Spleen (tissue), 11 donors: ENCODE measurements at regions not wholly inside any gene's neighbourhood (a gene's known extent, or its start where the extent isn't known, plus 50 kb on each side); places are given as distances from the start of the nearest gene placed in this dataset.

ENCODE experiments used
- DNase-seq: peaks from one replicate; pipeline ENCODE4 v3.0.0-alpha.2; 2020
- H3K27ac ChIP-seq, 8 donors: fragments of 200-600 bp; sonication (generic) in 7 of 8; 1 replicate in 4 of 8; 2 replicates in 4 of 8; pipeline versions ENCODE4 v1.5.0 to v1.8.0; 2016 to 2021; ENCODE audit warnings: inconsistent platforms in 4 of 8, mild to moderate bottlenecking in 4 of 8, moderate library complexity in 1 of 8
- H3K27me3 ChIP-seq, 7 donors: fragments of 200-600 bp; sonication (generic) in 6 of 7; replicated peaks in 1 of 7; 1 replicate in 4 of 7; 2 replicates in 3 of 7; pipeline versions ENCODE4 v1.5.0 to v1.8.0; 2016 to 2021; ENCODE audit warnings: inconsistent platforms in 3 of 7, mild to moderate bottlenecking in 1 of 7
- H3K36me3 ChIP-seq, 6 donors: fragments of 200-600 bp; sonication (generic) in 5 of 6; 1 replicate in 4 of 6; 2 replicates in 2 of 6; pipeline versions ENCODE4 v1.5.0 to v1.8.0; 2016 to 2021; ENCODE audit warnings: inconsistent platforms in 2 of 6
- H3K4me1 ChIP-seq, 6 donors: fragments of 200-600 bp; sonication (generic) in 5 of 6; 1 replicate in 3 of 6; 2 replicates in 3 of 6; pipeline versions ENCODE4 v1.5.0 to v1.8.0; 2016 to 2021; ENCODE audit warnings: inconsistent platforms in 3 of 6
- H3K4me3 ChIP-seq, 8 donors: fragments of 200-600 bp; sonication (generic) in 7 of 8; 1 replicate in 4 of 8; 2 replicates in 4 of 8; pipeline versions ENCODE4 v1.5.0 to v1.8.0; 2016 to 2021; ENCODE audit warnings: inconsistent platforms in 4 of 8, mild to moderate bottlenecking in 4 of 8, moderate library complexity in 2 of 8
- H3K9me3 ChIP-seq, 8 donors: fragments of 200-600 bp; sonication (generic) in 7 of 8; 1 replicate in 4 of 8; 2 replicates in 4 of 8; pipeline versions ENCODE4 v1.5.0 to v1.8.0; 2016 to 2021; ENCODE audit warnings: inconsistent platforms in 4 of 8
- POLR2A ChIP-seq, 3 donors: fragments of 450-650 bp; IDR thresholded peaks; one replicate each; pipeline ENCODE4 v1.5.1; 2017; ENCODE audit warnings: antibody characterized with exemption in 3 of 3, mild to moderate bottlenecking in 1 of 3
- POLR2AphosphoS5 ChIP-seq, 3 donors: sonication (generic); formaldehyde crosslinking; IDR thresholded peaks; one replicate each; pipeline ENCODE4 v1.5.1; 2017; ENCODE audit warnings: antibody characterized with exemption in 3 of 3
- WGBS, 5 donors: extraction: QIAGEN DNeasy Blood & Tissue Kit in 3 of 5; methylation state at CpG; one replicate each; pipeline versions ENCODE4 v1.1.5 to v1.1.7; 2013 to 2018; 5-methylcytosine and 5-hydroxymethylcytosine counted together
- intact Hi-C: fragments of 100-400 bp; cut with DNase I; formaldehyde crosslinking; loops from one replicate; pipeline ENCODE4 v1.15.0; 2023; ENCODE audit warnings: low total_unique reads
- TF ChIP-seq, protein P1 (sequence below), 11 experiments: fragments of 200-600 bp in 7 of 11; fragments of 450-650 bp in 4 of 11; sonication (generic) in 4 of 11; IDR thresholded peaks in 8 of 11; conservative IDR thresholded peaks in 3 of 11; 1 replicate in 7 of 11; 2 replicates in 4 of 11; pipeline versions ENCODE4 v1.4.0 to v1.8.0; 2016 to 2021; ENCODE audit warnings: antibody characterized with exemption in 11 of 11, inconsistent platforms in 4 of 11, mild to moderate bottlenecking in 1 of 11
- donor health status: healthy with polysubstance abuse.
- donor health status: DM: no; HTN: no; CAD: no; lungs with moderate emphysema.
- donor health status: DM: no; HTN: no; CAD: no.
- donor health status: Bipolar disorder and iron deficiency.
- donor health status: healthy.
- donor health status: DM: no; HTN: no; CAD: no.
- donor health status: DM: yes; HTN: yes; CAD: no.

GRCh38 chr18:26764177-26764576 lies 101.3 kb downstream of the AQP4 start:
- Histone ChIP-seq H3K27ac (no peak overlapping the region), H3K27me3 (no peaks in the 10 kb centered on the region), H3K36me3 (no peaks in the 10 kb centered on the region), H3K4me3 (no peak overlapping the region), H3K4me1 (no peaks in the 10 kb centered on the region), H3K9me3 (peaks cover 0 to 12% (median 6%) of the 10 kb centered on the region in 8 donors)
- WGBS, 5 donors: 81 to 90% (median 88%) methylated on average over 1 of the region's 1 CpG
- no peak for DNase-seq
- TF ChIP-seq, protein P1, sequence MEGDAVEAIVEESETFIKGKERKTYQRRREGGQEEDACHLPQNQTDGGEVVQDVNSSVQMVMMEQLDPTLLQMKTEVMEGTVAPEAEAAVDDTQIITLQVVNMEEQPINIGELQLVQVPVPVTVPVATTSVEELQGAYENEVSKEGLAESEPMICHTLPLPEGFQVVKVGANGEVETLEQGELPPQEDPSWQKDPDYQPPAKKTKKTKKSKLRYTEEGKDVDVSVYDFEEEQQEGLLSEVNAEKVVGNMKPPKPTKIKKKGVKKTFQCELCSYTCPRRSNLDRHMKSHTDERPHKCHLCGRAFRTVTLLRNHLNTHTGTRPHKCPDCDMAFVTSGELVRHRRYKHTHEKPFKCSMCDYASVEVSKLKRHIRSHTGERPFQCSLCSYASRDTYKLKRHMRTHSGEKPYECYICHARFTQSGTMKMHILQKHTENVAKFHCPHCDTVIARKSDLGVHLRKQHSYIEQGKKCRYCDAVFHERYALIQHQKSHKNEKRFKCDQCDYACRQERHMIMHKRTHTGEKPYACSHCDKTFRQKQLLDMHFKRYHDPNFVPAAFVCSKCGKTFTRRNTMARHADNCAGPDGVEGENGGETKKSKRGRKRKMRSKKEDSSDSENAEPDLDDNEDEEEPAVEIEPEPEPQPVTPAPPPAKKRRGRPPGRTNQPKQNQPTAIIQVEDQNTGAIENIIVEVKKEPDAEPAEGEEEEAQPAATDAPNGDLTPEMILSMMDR (IDR thresholded peaks at IDR 0.05 in 8 of 11, conservative IDR thresholded peaks at IDR 0.05 in 3 of 11): no peak
- TF ChIP-seq POLR2A (IDR thresholded peaks at IDR 0.05): no peak
- intact Hi-C loops: loop anchor here (10.0 kb wide), 1 partner anchor 109 kb away; no protein-coding TSS in a partner anchor

DNA sequence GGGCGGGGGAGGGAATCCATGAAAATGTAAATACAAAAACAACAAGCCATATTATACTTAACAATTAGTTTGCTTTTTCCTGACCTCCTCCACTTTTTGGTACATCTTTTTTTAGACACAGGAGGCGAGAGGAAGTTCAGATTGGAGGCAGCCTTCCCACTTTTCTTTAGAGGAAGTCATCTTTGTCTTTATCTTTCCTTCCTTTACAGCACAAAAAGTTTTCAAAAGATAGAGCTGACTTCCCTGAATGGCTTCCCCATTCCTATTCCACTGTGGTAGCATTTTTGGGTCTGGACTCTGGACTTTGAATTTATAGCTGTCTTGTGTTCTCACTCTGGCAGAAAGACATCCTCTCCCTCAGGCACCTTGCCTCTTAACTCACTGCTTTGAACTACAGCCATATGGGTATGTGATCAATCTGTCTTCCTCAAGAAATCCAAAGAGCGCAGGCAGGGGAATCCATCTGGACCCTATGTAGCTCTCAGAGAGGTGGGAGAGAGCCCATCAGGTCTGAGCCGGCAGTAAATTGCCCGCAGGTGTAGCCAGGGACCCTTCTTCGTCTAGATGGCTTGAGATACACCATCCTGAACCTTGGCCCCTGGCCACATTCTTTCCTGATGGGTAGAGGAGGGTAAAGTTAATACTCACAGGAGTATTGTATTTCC lies 101.9 kb downstream of the AQP4 start:
- peaks cover 0 to 12% (median 6%) of the 10 kb centered on the region in 8 donors for H3K9me3 ChIP-seq

DNA sequence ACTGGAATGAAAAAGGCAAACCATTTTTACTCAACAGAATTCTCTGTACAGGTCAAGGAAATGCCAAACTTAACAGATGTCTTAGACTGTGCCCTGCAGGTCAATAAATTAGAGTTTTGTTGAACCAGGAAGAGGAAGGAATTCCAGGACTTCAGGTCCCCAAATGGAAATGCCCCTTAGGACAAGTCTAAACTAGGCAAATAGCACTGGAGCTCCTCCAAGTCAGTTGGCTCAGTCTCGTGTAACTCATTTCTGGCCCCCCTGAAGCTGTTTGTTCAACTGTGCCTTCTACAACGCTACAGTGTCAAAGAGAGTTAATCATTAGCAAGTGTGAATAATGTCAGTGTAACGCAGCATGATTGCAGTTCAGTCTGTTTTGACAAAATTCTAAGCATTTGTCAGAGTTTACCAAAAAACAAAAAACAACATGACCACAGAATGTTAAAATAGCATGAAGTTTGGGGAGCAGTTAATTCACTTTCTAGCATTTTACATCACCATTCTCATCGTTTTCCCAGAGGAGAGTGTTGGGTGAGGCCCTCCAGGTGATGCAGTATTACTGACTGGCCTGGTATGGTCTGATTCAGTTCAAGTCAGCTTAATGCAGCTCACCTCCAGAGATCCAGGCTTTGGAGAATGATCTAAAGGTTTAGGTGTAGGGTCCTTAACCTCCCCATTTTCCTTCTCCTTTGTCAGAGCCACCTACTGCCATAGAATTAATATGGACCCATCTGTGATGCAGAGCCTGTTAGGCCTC lies 108.1 kb downstream of the AQP4 start:
- no peaks in the 10 kb centered on the region for H3K36me3 ChIP-seq
- no peaks in the 10 kb centered on the region for H3K27me3 ChIP-seq
- TF ChIP-seq, protein P1 (IDR thresholded peaks at IDR 0.05 in 8 of 11, conservative IDR thresholded peaks at IDR 0.05 in 3 of 11): no peak
- no peak for TF ChIP-seq POLR2AphosphoS5 (IDR thresholded peaks at IDR 0.05)
- no peak for TF ChIP-seq POLR2A (IDR thresholded peaks at IDR 0.05)
- DNase-seq: no peak
- 62 to 78% (median 74%) methylated on average over 4 of the region's 4 CpGs for WGBS, 5 donors
- no peaks in the 10 kb centered on the region for H3K4me1 ChIP-seq
- peaks cover 0 to 7% (median 0%) of the 10 kb centered on the region in 8 donors for H3K9me3 ChIP-seq
- intact Hi-C loops: no loop called here
- no peak overlapping the region for H3K27ac ChIP-seq
- no peak overlapping the region for H3K4me3 ChIP-seq

More for the DNA sequence above, 101.9 kb downstream of the AQP4 start:
- no peaks in the 10 kb centered on the region for H3K36me3 ChIP-seq
- no peak overlapping the region for H3K27ac ChIP-seq
- no peak overlapping the region for H3K4me3 ChIP-seq
- H3K4me1 ChIP-seq: no peaks in the 10 kb centered on the region
- intact Hi-C loops: loop anchor here (10.0 kb wide), 1 partner anchor 109 kb away; no protein-coding TSS in a partner anchor
- no peak for TF ChIP-seq POLR2A (IDR thresholded peaks at IDR 0.05)
- DNase-seq: no peak
- no peaks in the 10 kb centered on the region for H3K27me3 ChIP-seq
- WGBS, 5 donors: 68 to 80% (median 69%) methylated on average over 6 of the region's 6 CpGs

DNA sequence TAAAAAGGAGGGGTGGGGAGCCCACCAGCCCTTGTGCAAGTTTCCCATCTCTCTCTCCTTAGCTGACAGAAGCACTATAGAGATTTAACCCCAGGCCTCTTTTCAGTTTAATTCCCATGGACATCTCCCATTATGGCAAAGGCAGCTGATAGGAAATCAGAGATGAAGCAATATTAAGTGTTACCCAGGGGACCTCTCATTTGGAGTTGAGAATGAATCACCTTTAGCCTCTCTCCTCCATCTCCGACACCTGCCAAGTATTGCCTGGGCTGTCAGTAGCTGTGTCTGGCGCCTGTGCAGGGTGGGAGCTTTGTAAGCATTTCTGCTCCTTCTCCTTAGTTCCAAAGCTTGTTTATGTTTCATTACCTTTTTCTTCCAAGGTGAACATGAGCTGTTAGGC lies 109.0 kb downstream of the AQP4 start:
- WGBS, 5 donors: 90 to 100% (median 98%) methylated on average over 2 of the region's 2 CpGs
- intact Hi-C loops: no loop called here
- no peak for TF ChIP-seq POLR2A (IDR thresholded peaks at IDR 0.05)
- TF ChIP-seq, protein P1 (IDR thresholded peaks at IDR 0.05 in 8 of 11, conservative IDR thresholded peaks at IDR 0.05 in 3 of 11): no peak
- TF ChIP-seq POLR2AphosphoS5 (IDR thresholded peaks at IDR 0.05): no peak
- no peak overlapping the region for H3K27ac ChIP-seq
- DNase-seq: no peak
- H3K36me3 ChIP-seq: no peaks in the 10 kb centered on the region
- H3K4me1 ChIP-seq: no peaks in the 10 kb centered on the region
- peaks cover 0 to 1% (median 0%) of the 10 kb centered on the region in 8 donors for H3K9me3 ChIP-seq
- H3K27me3 ChIP-seq: no peaks in the 10 kb centered on the region
- H3K4me3 ChIP-seq: no peak overlapping the region
